Kidney (tissue), 13 donors: ENCODE measurements at regions not wholly inside any gene's neighbourhood (a gene's known extent, or its start where the extent isn't known, plus 50 kb on each side); places are given as distances from the start of the nearest gene placed in this dataset.
A peak's percentile ranks its signal among the peaks of the same experiment; 100 is the strongest.

Experiments used
- DNase-seq, 5 donors: peaks; one replicate each; pipeline ENCODE4 v3.0.0-alpha.2; 2013 to 2020
- FAIRE-seq: peaks from 2 replicates; lab custom pipeline; 2012; peaks lifted over from hg19 to GRCh38; lab: Jason Lieb, UNC
- H3K27ac ChIP-seq, 2 donors: one replicate each; pipeline ENCODE4 v1.7.0; 2013; ENCODE audit warnings: low read depth in 2 of 2, low read length in 2 of 2, inconsistent platforms in 1 of 2
- H3K27me3 ChIP-seq: one replicate; pipeline ENCODE4 v1.7.1; 2013; ENCODE audit warnings: low read length, inconsistent platforms; ENCODE audit not compliant: control insufficient read depth, insufficient read depth
- H3K36me3 ChIP-seq, 3 donors: one replicate each; pipeline versions ENCODE4 v1.7.0 to v1.7.1; 2013; ENCODE audit warnings: low read length in 3 of 3, control low read depth in 1 of 3, inconsistent platforms in 1 of 3; ENCODE audit not compliant: insufficient read depth in 3 of 3, control insufficient read depth in 2 of 3
- H3K4me1 ChIP-seq, 3 donors: one replicate each; pipeline versions ENCODE4 v1.7.0 to v1.7.1; 2013; ENCODE audit warnings: low read length in 3 of 3, inconsistent platforms in 1 of 3, low read depth in 1 of 3; ENCODE audit not compliant: control insufficient read depth in 2 of 3, insufficient read depth in 2 of 3
- H3K4me3 ChIP-seq, 3 donors: one replicate each; pipeline versions ENCODE4 v1.7.0 to v1.8.1; 2013; ENCODE audit warnings: low read length in 3 of 3, control low read depth in 1 of 3, inconsistent platforms in 1 of 3
- H3K9ac ChIP-seq, 3 donors: one replicate each; pipeline versions ENCODE4 v1.7.0 to v1.7.1; 2013; ENCODE audit warnings: low read length in 3 of 3, control low read depth in 1 of 3, inconsistent platforms in 1 of 3
- H3K9me3 ChIP-seq, 3 donors: one replicate each; pipeline versions ENCODE4 v1.7.0 to v1.7.1; 2013; ENCODE audit warnings: low read length in 3 of 3, control low read depth in 1 of 3, inconsistent platforms in 1 of 3; ENCODE audit not compliant: control insufficient read depth in 2 of 3, insufficient read depth in 1 of 3
- CTCF ChIP-seq: IDR thresholded peaks from 3 replicates; pipeline ENCODE4 v1.5.1; 2012; ENCODE audit warnings: mild to moderate bottlenecking, moderate library complexity, borderline replicate concordance; ENCODE audit not compliant: insufficient read depth; ENCODE audit errors: extremely low read depth
- intact Hi-C: fragments of 100-400 bp; cut with DNase I; formaldehyde crosslinking; loops from one replicate; pipeline ENCODE4 v1.11.1; 2022
- donor health status: control.
- donor health status: control.
- donor health status: control.
- donor health status: control.
- donor health status: control.
- donor health status: DM: yes; HTN: yes; CAD: no.
- donor health status: Normal renal cell carcinoma (clear cell type).

DNA sequence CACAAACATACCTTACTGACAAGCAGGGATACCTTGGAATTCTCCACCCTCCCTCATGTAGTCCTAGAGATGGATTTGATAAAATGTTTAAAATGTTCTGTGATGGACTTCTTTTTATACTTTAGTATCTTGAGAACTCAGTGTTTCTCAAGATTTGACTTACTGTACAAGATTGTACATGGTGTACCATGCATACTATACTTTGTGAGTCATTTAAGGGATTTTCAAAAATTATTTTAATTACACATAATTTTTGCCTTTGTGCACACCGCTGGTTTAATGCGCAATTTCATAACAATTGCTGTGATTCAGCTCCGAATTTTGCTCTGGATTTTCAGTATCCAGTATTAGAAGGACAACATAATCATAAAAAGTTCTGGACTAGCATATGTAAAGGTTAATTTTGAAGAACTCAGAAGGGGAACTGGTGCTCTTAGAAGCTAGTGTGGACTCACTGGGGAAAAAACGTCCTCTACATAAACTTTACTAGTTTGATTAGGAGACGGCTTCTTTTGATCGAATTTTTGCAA is 78.6 kb upstream of the ACSL3 start:
- Histone ChIP-seq H3K4me1 (peaks cover 0 to under 1% (median 0%) of the 10 kb centered on the region in 3 donors), H3K36me3 (no peaks in the 10 kb centered on the region), H3K9me3 (peaks cover 0 to 1% (median 0%) of the 10 kb centered on the region in 3 donors), H3K9ac (no peak overlapping the region), H3K4me3 (no peak overlapping the region), H3K27me3 (no peaks in the 10 kb centered on the region), H3K27ac (no peak overlapping the region)
- intact Hi-C loops: no loop called here
- FAIRE-seq (no peak), DNase-seq (no peak)
- TF ChIP-seq CTCF: no peak

DNA sequence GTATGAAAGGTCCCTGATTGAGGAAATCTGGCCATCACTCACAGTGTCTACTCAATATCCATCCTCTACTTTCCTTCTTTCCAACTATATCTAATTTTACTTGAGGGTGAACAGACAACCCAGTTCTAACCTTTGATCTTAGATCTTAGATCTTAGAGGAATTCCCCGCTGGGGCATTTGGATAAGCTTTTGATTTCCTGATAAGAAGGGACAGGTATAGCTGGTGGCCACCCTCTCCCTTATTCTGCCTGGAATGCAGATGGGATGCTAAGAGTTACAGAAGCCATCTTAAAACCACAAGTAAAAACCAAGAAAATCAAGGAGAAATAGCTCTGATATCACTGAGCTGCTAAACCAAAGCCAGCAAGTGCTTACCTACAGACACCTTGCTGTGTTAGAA is 77.2 kb upstream of the ACSL3 start:
- peaks cover 0 to 1% (median 0%) of the 10 kb centered on the region in 3 donors for H3K9me3 ChIP-seq
- peaks cover 0 to 4% (median 0%) of the 10 kb centered on the region in 3 donors for H3K4me1 ChIP-seq
- no peaks in the 10 kb centered on the region for H3K27me3 ChIP-seq
- TF ChIP-seq CTCF: no peak
- no peaks in the 10 kb centered on the region for H3K36me3 ChIP-seq
- H3K4me3 ChIP-seq: no peak overlapping the region
- FAIRE-seq: no peak
- DNase-seq: no peak
- H3K9ac ChIP-seq: no peak overlapping the region
- intact Hi-C loops: no loop called here
- no peak overlapping the region for H3K27ac ChIP-seq

DNA sequence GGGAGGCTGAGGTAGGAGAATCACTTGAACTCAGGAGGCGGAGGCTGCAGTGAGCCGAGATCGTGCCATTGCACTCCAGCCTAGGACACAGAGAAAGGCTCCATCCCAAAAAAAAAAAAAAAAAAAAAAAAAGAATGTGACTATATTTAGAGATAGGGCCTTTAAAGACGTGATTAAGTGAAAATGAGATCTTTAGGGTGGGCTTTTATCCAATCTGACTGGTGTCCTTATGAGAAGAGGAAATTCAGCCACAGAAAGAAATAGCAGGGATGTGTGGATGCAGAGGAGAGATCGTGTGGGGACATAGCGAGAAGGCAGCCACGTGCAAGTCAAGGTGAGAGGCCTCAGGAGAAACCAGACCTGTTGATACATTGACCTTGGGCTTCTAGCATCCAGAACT is 69.9 kb upstream of the ACSL3 start:
- Histone ChIP-seq H3K36me3 (no peaks in the 10 kb centered on the region), H3K9me3 (no peaks in the 10 kb centered on the region), H3K4me1 (peaks cover 0 to 10% (median 9%) of the 10 kb centered on the region in 3 donors), H3K9ac (no peak overlapping the region), H3K4me3 (no peak overlapping the region), H3K27me3 (no peaks in the 10 kb centered on the region), H3K27ac (no peak overlapping the region)
- no peak for TF ChIP-seq CTCF
- no peak for FAIRE-seq
- DNase-seq: no peak
- intact Hi-C loops: no loop called here

DNA sequence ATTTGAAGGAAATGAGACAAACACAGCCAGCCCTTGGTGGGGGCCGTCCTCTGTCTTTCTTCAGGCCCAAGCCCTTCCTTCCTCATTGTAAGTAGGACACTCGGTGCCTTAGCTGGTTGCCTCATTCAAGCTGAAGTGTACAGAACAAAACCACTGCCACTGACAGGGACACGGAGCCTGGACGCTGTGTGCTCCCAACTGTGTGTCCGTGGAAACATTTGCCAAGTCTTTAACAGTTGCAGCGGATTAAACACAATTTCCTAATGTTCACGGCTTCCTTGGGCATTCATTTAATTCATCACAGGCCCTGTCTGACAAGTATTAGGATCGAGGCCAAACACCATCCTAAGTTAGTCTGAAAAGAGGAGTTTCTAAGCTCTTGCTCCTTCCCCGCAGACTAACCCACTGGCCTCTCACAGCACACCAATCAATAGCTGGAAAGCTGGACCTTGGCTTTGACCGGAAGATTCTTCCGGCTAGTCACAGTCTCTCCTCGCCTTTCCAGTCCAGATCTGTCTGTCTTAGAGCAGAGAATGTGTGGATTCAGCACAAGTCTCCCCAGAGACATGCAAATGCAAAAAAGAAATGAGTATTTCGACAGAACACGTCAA is 68.7 kb upstream of the ACSL3 start:
- Histone ChIP-seq H3K27me3 (no peaks in the 10 kb centered on the region), H3K4me3 (no peak overlapping the region), H3K36me3 (no peaks in the 10 kb centered on the region), H3K9ac (no peak overlapping the region), H3K27ac (peak overlapping the region; percentile 7 to 11), H3K4me1 (peaks cover 0 to 12% (median 10%) of the 10 kb centered on the region in 3 donors), H3K9me3 (no peaks in the 10 kb centered on the region)
- DNase-seq: peak in 2 of 5 donors; percentile 34 to 77
- FAIRE-seq: no peak
- intact Hi-C loops: no loop called here
- TF ChIP-seq CTCF: no peak
